Immature natural killer cell (primary cell): ENCODE measurements at regions not wholly inside any gene's neighbourhood (a gene's known extent, or its start where the extent isn't known, plus 50 kb on each side); places are given as distances from the start of the nearest gene placed in this dataset.

Experiments used
- DNase-seq, 3 donors: peaks; one replicate each; pipeline ENCODE4 v3.0.0; 2022; ENCODE audit warnings: mixed read lengths in 1 of 3
- H3K27ac Mint-ChIP-seq, 6 donors: one replicate each; pipeline ENCODE4 v1.8.0; 2020; ENCODE audit warnings: mixed read lengths in 6 of 6, mild to moderate bottlenecking in 5 of 6, inconsistent platforms in 4 of 6, moderate library complexity in 3 of 6
- H3K27me3 Mint-ChIP-seq, 3 donors: one replicate each; pipeline ENCODE4 v1.8.0; 2020 to 2021; ENCODE audit warnings: low read depth in 3 of 3, mild to moderate bottlenecking in 3 of 3, mixed read lengths in 3 of 3, moderate library complexity in 3 of 3, inconsistent platforms in 1 of 3
- H3K36me3 Mint-ChIP-seq, 3 donors: one replicate each; pipeline ENCODE4 v1.8.0; 2020; ENCODE audit warnings: mixed read lengths in 3 of 3, inconsistent platforms in 2 of 3, mild to moderate bottlenecking in 2 of 3
- H3K4me1 Mint-ChIP-seq, 2 donors: one replicate each; pipeline ENCODE4 v1.8.0; 2020; ENCODE audit warnings: inconsistent platforms in 2 of 2, mild to moderate bottlenecking in 2 of 2, mixed read lengths in 2 of 2, moderate library complexity in 1 of 2
- H3K4me3 Mint-ChIP-seq, 5 donors: one replicate each; pipeline ENCODE4 v1.8.0; 2020; ENCODE audit warnings: mild to moderate bottlenecking in 5 of 5, mixed read lengths in 5 of 5, inconsistent platforms in 3 of 5, moderate library complexity in 3 of 5
- H3K9me3 Mint-ChIP-seq, 6 donors: one replicate each; pipeline ENCODE4 v1.8.0; 2020; ENCODE audit warnings: mild to moderate bottlenecking in 6 of 6, mixed read lengths in 6 of 6, inconsistent platforms in 4 of 6, moderate library complexity in 3 of 6

DNA sequence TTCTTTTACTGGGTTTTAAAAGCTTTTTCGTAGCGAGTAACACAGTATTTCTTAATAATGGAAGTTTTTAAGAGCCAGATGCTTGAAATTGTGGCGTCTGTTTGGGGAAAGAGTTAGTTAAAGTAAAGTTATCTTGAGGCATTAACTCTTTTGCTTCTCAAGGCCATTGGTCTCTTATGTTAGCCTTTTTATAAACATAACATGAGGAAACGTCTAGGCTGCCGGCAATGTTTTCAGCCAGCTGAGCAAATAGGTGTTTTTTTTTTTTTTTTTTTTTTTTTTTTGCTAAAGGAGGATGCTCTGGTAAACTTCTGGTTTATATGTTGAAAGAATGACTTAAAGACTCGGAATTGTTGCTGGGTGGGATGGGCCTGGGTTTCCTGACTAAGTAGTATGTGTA is 51.1 kb upstream of the RBMX start:
- no peak overlapping the region for H3K4me3 Mint-ChIP-seq
- H3K4me1 Mint-ChIP-seq, result peaks cover 16 to 18% of the 10 kb centered on the region in 2 donors

More for the DNA sequence above, 51.1 kb upstream of the RBMX start:
- H3K36me3 Mint-ChIP-seq, result peaks cover 0 to 5% (median 0%) of the 10 kb centered on the region in 3 donors
- DNase-seq, result no peak
- H3K27me3 Mint-ChIP-seq, result peaks cover 0 to 8% (median 0%) of the 10 kb centered on the region in 3 donors
- no peaks in the 10 kb centered on the region for H3K9me3 Mint-ChIP-seq
- no peak overlapping the region for H3K27ac Mint-ChIP-seq
